Peyer's patch (tissue), 4 donors: ENCODE measurements at regions not wholly inside any gene's neighbourhood (a gene's known extent, or its start where the extent isn't known, plus 50 kb on each side); places are given as distances from the start of the nearest gene placed in this dataset.

Experiments used
- DNase-seq, 3 donors: peaks; one replicate each; pipeline ENCODE4 v3.0.0-alpha.2; 2017 to 2019
- H3K27ac ChIP-seq, 4 donors: fragments of 200-600 bp; sonication (generic); one replicate each; pipeline ENCODE4 v1.5.1; 2016 to 2019
- H3K27me3 ChIP-seq, 2 donors: fragments of 200-600 bp; sonication (generic); one replicate each; pipeline ENCODE4 v1.5.1; 2019
- H3K36me3 ChIP-seq, 3 donors: fragments of 200-600 bp; sonication (generic); one replicate each; pipeline ENCODE4 v1.5.1; 2016 to 2019
- H3K4me1 ChIP-seq, 4 donors: fragments of 200-600 bp; sonication (generic); one replicate each; pipeline ENCODE4 v1.5.1; 2016 to 2019
- H3K4me3 ChIP-seq, 4 donors: fragments of 200-600 bp; sonication (generic); 1 replicate in 3 of 4; 2 replicates in 1 of 4; pipeline ENCODE4 v1.5.1; 2016 to 2019; ENCODE audit warnings: mild to moderate bottlenecking in 1 of 4
- H3K9me3 ChIP-seq, 4 donors: fragments of 200-600 bp; sonication (generic); one replicate each; pipeline ENCODE4 v1.5.1; 2016 to 2019; ENCODE audit warnings: mild to moderate bottlenecking in 1 of 4
- POLR2A ChIP-seq, 2 donors: fragments of 450-650 bp; IDR thresholded peaks; one replicate each; pipeline ENCODE4 v1.5.1; 2017; ENCODE audit warnings: antibody characterized with exemption in 2 of 2, mild to moderate bottlenecking in 2 of 2, moderate library complexity in 2 of 2
- TF ChIP-seq, protein P1 (sequence below), 6 experiments: fragments of 450-650 bp in 4 of 6; fragments of 200-600 bp in 2 of 6; sonication (generic) in 1 of 6; IDR thresholded peaks; one replicate each; pipeline ENCODE4 v1.5.1; 2017 to 2019; ENCODE audit warnings: antibody characterized with exemption in 6 of 6, mild to moderate bottlenecking in 3 of 6, moderate library complexity in 1 of 6

DNA sequence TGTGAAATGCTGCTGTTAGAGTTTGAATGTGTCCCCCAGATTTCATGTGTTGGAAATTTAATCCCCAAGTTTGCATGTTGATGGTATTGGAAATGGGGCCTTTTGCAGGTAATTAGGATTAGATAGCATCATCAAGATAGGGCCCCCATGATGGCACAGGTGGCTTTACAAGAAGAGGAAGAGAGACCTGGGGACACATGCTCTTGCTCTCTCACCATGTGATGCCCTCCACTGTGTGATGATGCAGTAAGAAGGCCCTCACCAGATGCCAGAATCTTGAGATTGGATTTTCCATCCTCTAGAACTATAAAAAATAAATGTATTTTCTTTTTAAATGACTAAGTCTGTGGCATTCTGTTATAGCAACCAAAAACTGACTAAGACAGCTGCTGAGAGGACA, 57.0 kb upstream of the NEK7 start:
- no peak overlapping the region for H3K27ac ChIP-seq
- no peaks in the 10 kb centered on the region for H3K27me3 ChIP-seq
- H3K4me3 ChIP-seq, result no peak overlapping the region
- H3K36me3 ChIP-seq, result no peaks in the 10 kb centered on the region
- TF ChIP-seq POLR2A (IDR thresholded peaks at IDR 0.05), result no peak
- TF ChIP-seq, protein P1, sequence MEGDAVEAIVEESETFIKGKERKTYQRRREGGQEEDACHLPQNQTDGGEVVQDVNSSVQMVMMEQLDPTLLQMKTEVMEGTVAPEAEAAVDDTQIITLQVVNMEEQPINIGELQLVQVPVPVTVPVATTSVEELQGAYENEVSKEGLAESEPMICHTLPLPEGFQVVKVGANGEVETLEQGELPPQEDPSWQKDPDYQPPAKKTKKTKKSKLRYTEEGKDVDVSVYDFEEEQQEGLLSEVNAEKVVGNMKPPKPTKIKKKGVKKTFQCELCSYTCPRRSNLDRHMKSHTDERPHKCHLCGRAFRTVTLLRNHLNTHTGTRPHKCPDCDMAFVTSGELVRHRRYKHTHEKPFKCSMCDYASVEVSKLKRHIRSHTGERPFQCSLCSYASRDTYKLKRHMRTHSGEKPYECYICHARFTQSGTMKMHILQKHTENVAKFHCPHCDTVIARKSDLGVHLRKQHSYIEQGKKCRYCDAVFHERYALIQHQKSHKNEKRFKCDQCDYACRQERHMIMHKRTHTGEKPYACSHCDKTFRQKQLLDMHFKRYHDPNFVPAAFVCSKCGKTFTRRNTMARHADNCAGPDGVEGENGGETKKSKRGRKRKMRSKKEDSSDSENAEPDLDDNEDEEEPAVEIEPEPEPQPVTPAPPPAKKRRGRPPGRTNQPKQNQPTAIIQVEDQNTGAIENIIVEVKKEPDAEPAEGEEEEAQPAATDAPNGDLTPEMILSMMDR (IDR thresholded peaks at IDR 0.05), result no peak
- H3K4me1 ChIP-seq, result no peaks in the 10 kb centered on the region
- no peak for DNase-seq
- no peaks in the 10 kb centered on the region for H3K9me3 ChIP-seq

DNA sequence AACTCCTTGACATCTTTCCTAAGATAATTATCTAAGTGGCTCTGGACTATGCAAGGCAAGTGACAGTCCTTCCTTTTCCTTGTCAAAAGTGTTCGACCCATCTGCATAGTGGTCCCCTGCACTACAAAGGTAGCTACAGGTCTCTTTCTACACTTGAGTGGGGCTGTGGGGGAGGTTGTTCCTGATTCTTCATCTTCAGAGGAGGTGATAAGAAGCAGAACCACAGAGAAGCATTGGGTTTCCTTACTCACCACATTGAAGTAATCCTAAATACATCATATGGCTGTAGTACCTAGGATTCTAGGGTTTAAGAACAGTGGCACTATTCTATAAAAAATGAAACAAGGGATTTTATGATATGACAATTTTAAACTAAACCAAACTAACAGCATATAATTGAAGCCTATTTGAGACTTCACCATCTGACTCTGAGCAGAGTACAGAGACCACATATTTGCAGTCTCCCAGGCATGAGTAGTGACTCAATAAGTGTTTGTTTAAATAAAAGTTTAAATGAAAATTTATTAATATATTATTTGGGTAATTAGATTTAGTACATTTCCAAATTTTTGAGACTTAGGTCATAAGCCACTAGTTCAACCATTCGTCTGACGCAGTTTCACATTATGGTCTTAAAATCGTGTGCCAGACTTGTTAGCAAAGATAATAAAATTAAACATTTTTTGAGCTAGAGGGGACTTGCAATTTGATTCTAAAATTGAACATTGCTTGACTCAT, 54.9 kb upstream of the NEK7 start:
- no peak overlapping the region for H3K4me3 ChIP-seq
- TF ChIP-seq, protein P1 (IDR thresholded peaks at IDR 0.05), result no peak
- TF ChIP-seq POLR2A (IDR thresholded peaks at IDR 0.05), result no peak
- no peak overlapping the region for H3K27ac ChIP-seq
- no peak for DNase-seq
- no peaks in the 10 kb centered on the region for H3K4me1 ChIP-seq
- no peaks in the 10 kb centered on the region for H3K27me3 ChIP-seq
- no peaks in the 10 kb centered on the region for H3K9me3 ChIP-seq
- no peaks in the 10 kb centered on the region for H3K36me3 ChIP-seq

DNA sequence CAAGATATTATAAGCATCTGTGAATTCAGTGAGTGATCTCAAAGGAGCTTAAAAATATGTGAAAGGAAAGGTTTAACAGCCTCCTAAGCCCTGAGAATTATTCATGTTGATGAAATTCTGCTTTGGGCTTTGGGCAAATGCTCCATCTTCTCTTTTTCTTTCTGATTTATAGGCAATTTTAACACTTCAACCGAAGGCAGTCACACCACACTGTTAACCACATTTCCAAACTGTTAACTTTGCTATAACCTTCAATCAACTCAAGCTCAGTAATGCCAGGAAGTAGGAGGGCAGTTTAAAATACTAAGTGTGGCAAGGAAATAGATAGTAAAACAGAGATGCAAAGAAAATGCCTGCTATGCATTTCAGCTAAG, 54.4 kb upstream of the NEK7 start:
- Histone ChIP-seq H3K27me3 (no peaks in the 10 kb centered on the region), H3K36me3 (no peaks in the 10 kb centered on the region), H3K4me1 (no peaks in the 10 kb centered on the region), H3K27ac (no peak overlapping the region), H3K9me3 (no peaks in the 10 kb centered on the region), H3K4me3 (no peak overlapping the region)
- DNase-seq, result no peak
- TF ChIP-seq POLR2A (IDR thresholded peaks at IDR 0.05), result no peak
- TF ChIP-seq, protein P1 (IDR thresholded peaks at IDR 0.05), result no peak

DNA sequence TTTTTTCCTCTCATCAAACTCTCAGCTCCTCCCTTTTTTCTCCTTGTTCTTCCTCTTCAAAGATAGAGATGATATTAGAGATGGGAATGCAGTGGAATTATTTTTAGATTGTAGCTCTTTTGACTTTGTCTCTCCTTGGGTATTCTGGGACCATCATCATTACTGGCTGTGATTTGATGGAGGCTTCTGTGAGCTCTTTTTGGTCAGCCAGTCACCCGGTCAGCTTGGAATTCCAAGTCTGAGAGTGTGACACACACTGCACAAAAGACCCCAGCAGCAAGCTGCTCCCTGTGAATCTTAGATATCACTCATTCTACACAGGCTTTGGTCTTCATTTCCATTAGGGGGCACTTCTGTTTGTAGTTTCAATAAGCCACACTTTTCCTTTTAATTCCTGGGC, 51.6 kb upstream of the NEK7 start:
- Histone ChIP-seq H3K4me3 (no peak overlapping the region), H3K9me3 (no peaks in the 10 kb centered on the region), H3K36me3 (no peaks in the 10 kb centered on the region), H3K27ac (no peak overlapping the region), H3K27me3 (no peaks in the 10 kb centered on the region), H3K4me1 (no peaks in the 10 kb centered on the region)
- TF ChIP-seq, protein P1 (IDR thresholded peaks at IDR 0.05), result no peak
- no peak for TF ChIP-seq POLR2A (IDR thresholded peaks at IDR 0.05)
- DNase-seq, result no peak

DNA sequence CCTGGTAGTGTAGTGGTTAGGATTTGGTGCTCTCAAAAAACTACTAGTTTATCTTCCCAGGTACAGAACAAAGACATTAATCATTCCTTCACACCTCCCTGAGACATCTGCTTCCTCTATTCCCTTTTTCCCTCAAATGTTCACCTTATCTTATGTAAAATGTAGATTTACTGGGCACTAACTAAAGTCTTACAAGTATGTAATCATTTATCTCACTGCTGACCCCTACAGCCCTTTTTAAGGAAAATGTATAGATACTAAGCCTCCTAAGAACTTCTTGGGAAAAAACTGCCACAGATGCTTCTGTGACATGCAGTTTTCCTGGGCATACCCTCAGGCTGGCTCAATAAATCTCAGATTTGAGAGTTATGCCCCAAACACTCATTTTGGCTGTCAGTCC, 50.8 kb upstream of the NEK7 start:
- no peaks in the 10 kb centered on the region for H3K9me3 ChIP-seq
- H3K4me3 ChIP-seq, result no peak overlapping the region
- H3K4me1 ChIP-seq, result no peaks in the 10 kb centered on the region
- TF ChIP-seq, protein P1 (IDR thresholded peaks at IDR 0.05), result no peak
- TF ChIP-seq POLR2A (IDR thresholded peaks at IDR 0.05), result no peak
- H3K36me3 ChIP-seq, result no peaks in the 10 kb centered on the region
- no peaks in the 10 kb centered on the region for H3K27me3 ChIP-seq
- no peak overlapping the region for H3K27ac ChIP-seq
- no peak for DNase-seq
